WTC11 (cell line): ENCODE measurements at regions not wholly inside any gene's neighbourhood (a gene's known extent, or its start where the extent isn't known, plus 50 kb on each side); places are given as distances from the start of the nearest gene placed in this dataset.

Source experiments
- ATAC-seq: fragments of 200-7000 bp; cut with Tn5 transposase; 2 replicates; pipeline ENCODE4 v1.10.0; 2021; ENCODE audit warnings: mild to moderate bottlenecking, moderate library complexity
- CTCF ChIA-PET: fragments of 300-600 bp; sonication (Branson Sonifier 250); formaldehyde crosslinking; loops from one replicate; lab custom pipeline; 2021; ENCODE audit warnings: antibody characterized with exemption; lab: Charles Lee
- POLR2A ChIA-PET: fragments of 350-600 bp; sonication (Branson Sonifier 250); formaldehyde crosslinking; loops from one replicate; lab custom pipeline; 2021; ENCODE audit warnings: antibody characterized with exemption; lab: Charles Lee
- DNase-seq: peaks from one replicate; pipeline ENCODE4 v3.0.0; 2021; ENCODE audit warnings: low spot score
- H3K27ac Mint-ChIP-seq: 2 replicates; pipeline ENCODE4 v1.8.0; 2021; ENCODE audit warnings: mixed read lengths
- H3K27me3 Mint-ChIP-seq: 2 replicates; pipeline ENCODE4 v1.8.0; 2021; ENCODE audit warnings: low read depth, mild to moderate bottlenecking, moderate library complexity, mixed read lengths
- H3K36me3 Mint-ChIP-seq: 2 replicates; pipeline ENCODE4 v1.8.0; 2021; ENCODE audit warnings: mixed read lengths
- H3K4me1 Mint-ChIP-seq: 2 replicates; pipeline ENCODE4 v1.8.0; 2022; ENCODE audit warnings: mixed read lengths
- H3K4me3 Mint-ChIP-seq: 2 replicates; pipeline ENCODE4 v1.8.0; 2021; ENCODE audit warnings: mild to moderate bottlenecking, moderate library complexity, mixed read lengths
- H3K9me3 Mint-ChIP-seq: 2 replicates; pipeline ENCODE4 v1.8.0; 2021; ENCODE audit warnings: mixed read lengths
- ATF2 ChIP-seq: sonication (generic); formaldehyde crosslinking; IDR thresholded peaks from 2 replicates; pipeline ENCODE4 v1.8.1; 2022; ENCODE audit warnings: low read depth, missing genetic modification reagents, borderline replicate concordance
- CBFB ChIP-seq: sonication (generic); formaldehyde crosslinking; IDR thresholded peaks from 2 replicates; pipeline ENCODE4 v1.8.1; 2022; ENCODE audit warnings: mild to moderate bottlenecking, low read depth, missing genetic modification reagents
- CREM ChIP-seq: sonication (generic); formaldehyde crosslinking; IDR thresholded peaks from 2 replicates; pipeline ENCODE4 v1.8.1; 2022; ENCODE audit warnings: mild to moderate bottlenecking, missing genetic modification reagents, moderate library complexity
- ETV6 ChIP-seq: sonication (generic); formaldehyde crosslinking; IDR thresholded peaks from 2 replicates; pipeline ENCODE4 v1.8.1; 2022; ENCODE audit warnings: mild to moderate bottlenecking, missing genetic modification reagents
- FOXP1 ChIP-seq: sonication (generic); formaldehyde crosslinking; IDR thresholded peaks from 2 replicates; pipeline ENCODE4 v1.8.0; 2022; ENCODE audit warnings: missing genetic modification reagents, mild to moderate bottlenecking, moderate library complexity, borderline replicate concordance
- GTF2I ChIP-seq: fragments of 250-450 bp; sonication (Bioruptor Pico); conservative IDR thresholded peaks from 2 replicates; pipeline ENCODE4 v1.4.0; 2021; ENCODE audit warnings: mild to moderate bottlenecking
- MXD4 ChIP-seq: fragments of 250-450 bp; sonication (Bioruptor Pico); IDR thresholded peaks from 2 replicates; pipeline ENCODE4 v1.8.0; 2021; ENCODE audit warnings: mild to moderate bottlenecking, moderate library complexity, borderline replicate concordance
- PRDM15 ChIP-seq: sonication (generic); formaldehyde crosslinking; IDR thresholded peaks from 2 replicates; pipeline ENCODE4 v1.8.0; 2022; ENCODE audit warnings: missing genetic modification reagents
- PRRX2 ChIP-seq: fragments of 250-450 bp; sonication (Bioruptor Pico); IDR thresholded peaks from 2 replicates; pipeline ENCODE4 v1.8.0; 2021; ENCODE audit warnings: mild to moderate bottlenecking
- RELA ChIP-seq: sonication (generic); formaldehyde crosslinking; IDR thresholded peaks from 2 replicates; pipeline ENCODE4 v1.8.1; 2022; ENCODE audit warnings: missing genetic modification reagents, mild to moderate bottlenecking, borderline replicate concordance
- SOX15 ChIP-seq: fragments of 250-450 bp; sonication (Bioruptor Pico); IDR thresholded peaks from 2 replicates; pipeline ENCODE4 v1.9.0; 2021; ENCODE audit warnings: mild to moderate bottlenecking
- ZNF263 ChIP-seq: sonication (generic); formaldehyde crosslinking; IDR thresholded peaks from 2 replicates; pipeline ENCODE4 v1.8.1; 2022; ENCODE audit warnings: low read depth, mild to moderate bottlenecking, moderate library complexity, missing genetic modification reagents
- TF ChIP-seq, protein P1 (sequence below): sonication (generic); formaldehyde crosslinking; IDR thresholded peaks from 2 replicates; pipeline ENCODE4 v1.8.0; 2022; ENCODE audit warnings: mild to moderate bottlenecking, missing genetic modification reagents

- TF ChIP-seq PRDM15: no peak
These were observed 655.2 kb upstream of the MAP3K7 start (continued) for GRCh38 chr6:91241946-91242613.

- Mint-ChIP-seq H3K27me3 (no peaks in the 10 kb centered on the region), H3K4me3 (no peak overlapping the region), H3K4me1 (0 out of 2 replicates have a peak, but pooled peaks cover 4% of the 10 kb centered on the region), H3K27ac (no peak overlapping the region), H3K36me3 (no peaks in the 10 kb centered on the region), H3K9me3 (no peaks in the 10 kb centered on the region)
- ChIA-PET POLR2A (no interaction called here), CTCF (no interaction called here)
- TF ChIP-seq RELA (CRISPR knock-in tag): no peak
- no peak for TF ChIP-seq ZNF263 (CRISPR knock-in tag)
- no peak for TF ChIP-seq SOX15 (CRISPR knock-in tag)
- no peak for TF ChIP-seq FOXP1
- TF ChIP-seq ATF2 (CRISPR knock-in tag): no peak
- no peak for TF ChIP-seq MXD4
- TF ChIP-seq CBFB (CRISPR knock-in tag): no peak
- TF ChIP-seq CREM (CRISPR knock-in tag): no peak
- no peak for TF ChIP-seq GTF2I (CRISPR knock-in tag)
- no peak for TF ChIP-seq ETV6 (CRISPR knock-in tag)
- TF ChIP-seq PRRX2 (CRISPR knock-in tag): no peak
- no peak for ATAC-seq
- no peak for DNase-seq
These were observed 654.2 kb upstream of the MAP3K7 start for GRCh38 chr6:91240878-91241603.

DNA sequence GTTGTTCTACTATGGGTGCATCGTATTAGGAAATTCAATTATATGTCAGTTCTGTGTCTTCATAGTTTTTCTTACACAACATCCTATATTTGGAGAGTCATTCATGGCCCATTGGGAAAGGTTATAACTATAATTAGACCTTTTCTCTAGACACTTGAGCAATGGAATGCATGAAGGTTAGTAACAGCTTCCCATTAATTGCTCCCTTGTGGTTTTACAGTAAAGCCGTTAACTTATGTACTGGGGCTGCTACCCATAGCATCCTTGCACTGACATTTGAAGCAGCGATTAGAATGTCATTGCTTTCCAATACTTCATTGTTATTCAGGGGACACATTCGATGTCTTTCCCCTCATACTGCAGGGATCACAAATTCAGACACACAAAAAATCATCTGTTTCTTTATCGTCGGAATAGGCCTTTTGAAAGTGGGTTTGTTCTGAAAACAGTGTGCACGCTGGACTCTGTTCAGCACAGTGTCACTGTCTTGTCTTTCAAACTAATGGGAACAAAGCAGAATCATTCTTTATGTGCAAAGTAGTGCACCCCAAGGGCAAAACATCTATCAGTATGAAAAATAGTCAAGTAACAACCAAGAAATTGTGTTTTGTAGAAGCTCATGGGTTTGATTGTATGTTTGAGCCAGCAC is 634.3 kb upstream of the MAP3K7 start:
- Mint-ChIP-seq H3K9me3 (no peaks in the 10 kb centered on the region), H3K4me1 (no peaks in the 10 kb centered on the region), H3K27me3 (no peaks in the 10 kb centered on the region), H3K4me3 (no peak overlapping the region), H3K27ac (no peak overlapping the region), H3K36me3 (no peaks in the 10 kb centered on the region)
- TF ChIP-seq, protein P1, sequence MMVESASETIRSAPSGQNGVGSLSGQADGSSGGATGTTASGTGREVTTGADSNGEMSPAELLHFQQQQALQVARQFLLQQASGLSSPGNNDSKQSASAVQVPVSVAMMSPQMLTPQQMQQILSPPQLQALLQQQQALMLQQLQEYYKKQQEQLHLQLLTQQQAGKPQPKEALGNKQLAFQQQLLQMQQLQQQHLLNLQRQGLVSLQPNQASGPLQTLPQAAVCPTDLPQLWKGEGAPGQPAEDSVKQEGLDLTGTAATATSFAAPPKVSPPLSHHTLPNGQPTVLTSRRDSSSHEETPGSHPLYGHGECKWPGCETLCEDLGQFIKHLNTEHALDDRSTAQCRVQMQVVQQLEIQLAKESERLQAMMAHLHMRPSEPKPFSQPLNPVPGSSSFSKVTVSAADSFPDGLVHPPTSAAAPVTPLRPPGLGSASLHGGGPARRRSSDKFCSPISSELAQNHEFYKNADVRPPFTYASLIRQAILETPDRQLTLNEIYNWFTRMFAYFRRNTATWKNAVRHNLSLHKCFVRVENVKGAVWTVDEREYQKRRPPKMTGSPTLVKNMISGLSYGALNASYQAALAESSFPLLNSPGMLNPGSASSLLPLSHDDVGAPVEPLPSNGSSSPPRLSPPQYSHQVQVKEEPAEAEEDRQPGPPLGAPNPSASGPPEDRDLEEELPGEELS (CRISPR knock-in tag): no peak
- TF ChIP-seq PRDM15: no peak
- ChIA-PET POLR2A (no interaction called here), CTCF (no interaction called here)
- no peak for DNase-seq
- ATAC-seq: no peak
